ENCODE measurements at regions not wholly inside any gene's neighbourhood (a gene's known extent, or its start where the extent isn't known, plus 50 kb on each side); places are given as distances from the start of the nearest gene placed in this dataset.

DNA sequence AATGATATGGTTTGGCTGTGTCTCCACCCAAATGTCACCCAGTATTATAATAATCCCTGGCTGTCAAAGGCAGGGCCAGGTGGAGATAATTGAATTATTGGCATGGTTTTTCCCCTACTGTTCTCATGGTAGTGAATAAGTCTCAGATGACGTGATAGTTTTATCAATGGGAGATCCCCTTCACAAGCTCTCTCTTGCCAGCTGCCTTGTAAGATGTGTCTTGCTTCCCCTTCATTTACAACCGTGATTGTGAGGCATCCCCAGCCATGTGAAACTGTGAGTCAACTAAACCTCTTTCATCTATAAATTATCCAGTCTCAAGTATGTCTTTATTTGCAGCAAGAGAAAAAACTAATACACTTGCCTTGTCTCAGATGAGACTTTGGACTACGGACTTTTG, 907.3 kb upstream of the MANEA start:
- TF ChIP-seq POLR2A (IDR thresholded peaks at IDR 0.05) (no peak), CTCF (IDR thresholded peaks at IDR 0.05) (no peak)
